Hematopoietic multipotent progenitor cell treated with erythropoietin and hydrocortisone succinate and interleukin-3 and kit ligand, for 17 days (in vitro differentiated cells): ENCODE measurements at regions not wholly inside any gene's neighbourhood (a gene's known extent, or its start where the extent isn't known, plus 50 kb on each side); places are given as distances from the start of the nearest gene placed in this dataset.

Experiments
- DNase-seq: peaks from one replicate; pipeline ENCODE4 v3.0.0-alpha.2; 2015; ENCODE audit warnings: low spot score

GRCh38 chr5:99724732-99725290, 796.0 kb upstream of the CHD1 start:
- DNase-seq, result no peak

- DNase-seq, result no peak
These were observed 792.7 kb upstream of the CHD1 start for GRCh38 chr5:99721506-99721905.

GRCh38 chr5:99715921-99716320, 787.1 kb upstream of the CHD1 start:
- no peak for DNase-seq

- DNase-seq, result no peak
These were observed 777.4 kb upstream of the CHD1 start for GRCh38 chr5:99706160-99706559.

GRCh38 chr5:99702565-99702964, 773.8 kb upstream of the CHD1 start:
- no peak for DNase-seq

GRCh38 chr5:99694884-99695283, 766.1 kb upstream of the CHD1 start:
- no peak for DNase-seq

- no peak for DNase-seq
These were observed 757.7 kb upstream of the CHD1 start for GRCh38 chr5:99686538-99686937.

GRCh38 chr5:99675974-99676373, 747.2 kb upstream of the CHD1 start:
- no peak for DNase-seq

- DNase-seq, result no peak
These were observed 745.3 kb upstream of the CHD1 start for GRCh38 chr5:99674101-99674500.

- DNase-seq, result no peak
These were observed 736.2 kb upstream of the CHD1 start for GRCh38 chr5:99664972-99665371.

GRCh38 chr5:99651298-99651697, 722.5 kb upstream of the CHD1 start:
- DNase-seq, result no peak

GRCh38 chr5:99646011-99646647, 717.3 kb upstream of the CHD1 start:
- no peak for DNase-seq

- no peak for DNase-seq
These were observed 716.0 kb upstream of the CHD1 start for GRCh38 chr5:99644822-99645221.

GRCh38 chr5:99640646-99641045, 711.8 kb upstream of the CHD1 start:
- DNase-seq, result no peak

GRCh38 chr5:99639905-99640304, 711.1 kb upstream of the CHD1 start:
- DNase-seq, result no peak

- no peak for DNase-seq
These were observed 707.9 kb upstream of the CHD1 start for GRCh38 chr5:99636663-99637062.

GRCh38 chr5:99621772-99622681, 693.2 kb upstream of the CHD1 start:
- no peak for DNase-seq

- DNase-seq, result no peak
These were observed 688.5 kb upstream of the CHD1 start for GRCh38 chr5:99617335-99617734.

GRCh38 chr5:99614888-99615287, 686.1 kb upstream of the CHD1 start:
- DNase-seq, result no peak

- DNase-seq, result no peak
These were observed 678.3 kb upstream of the CHD1 start for GRCh38 chr5:99607124-99607523.

GRCh38 chr5:99605904-99606303, 677.1 kb upstream of the CHD1 start:
- DNase-seq, result no peak

- DNase-seq, result no peak
These were observed 672.1 kb upstream of the CHD1 start for GRCh38 chr5:99600952-99601351.

- no peak for DNase-seq
These were observed 662.0 kb upstream of the CHD1 start for GRCh38 chr5:99590806-99591205.
